GM20000 (cell line): ENCODE measurements at regions not wholly inside any gene's neighbourhood (a gene's known extent, or its start where the extent isn't known, plus 50 kb on each side); places are given as distances from the start of the nearest gene placed in this dataset.
"Not testable (repeated sequence)": the region's sequence is repeated elsewhere in the genome, so short reads cannot be mapped to it uniquely, and the experiment has no call there.

Experiments
- DNase-seq: peaks from one replicate; pipeline ENCODE4 v3.0.0; 2012; ENCODE audit warnings: low spot score
- TF ChIP-seq, protein P1 (sequence below): IDR thresholded peaks from 2 replicates; pipeline ENCODE4 v1.5.1; 2012; ENCODE audit warnings: mild to moderate bottlenecking, control low read depth; ENCODE audit errors: extremely low read depth, missing control alignments

DNA sequence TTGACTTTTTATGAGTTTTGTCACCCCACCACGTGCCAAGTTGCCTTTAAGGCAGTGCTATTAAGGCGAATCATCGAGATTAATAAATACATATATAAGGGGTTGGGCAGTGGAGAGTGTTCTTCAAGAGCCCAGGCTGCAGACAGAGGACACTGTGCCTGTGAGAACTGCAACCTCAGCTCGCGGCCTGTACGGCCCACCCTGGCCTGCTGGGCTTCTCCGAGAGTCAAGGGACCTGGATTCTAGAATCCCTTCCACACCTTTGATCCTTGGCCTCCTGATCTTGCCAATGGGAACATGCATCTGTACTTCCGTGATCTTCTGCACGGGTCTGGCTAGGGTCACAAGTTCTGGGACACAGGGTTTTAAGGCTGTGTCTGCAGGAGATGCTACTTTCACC lies 54.5 kb downstream of the IRX5 start:
- DNase-seq = no peak
- TF ChIP-seq, protein P1, sequence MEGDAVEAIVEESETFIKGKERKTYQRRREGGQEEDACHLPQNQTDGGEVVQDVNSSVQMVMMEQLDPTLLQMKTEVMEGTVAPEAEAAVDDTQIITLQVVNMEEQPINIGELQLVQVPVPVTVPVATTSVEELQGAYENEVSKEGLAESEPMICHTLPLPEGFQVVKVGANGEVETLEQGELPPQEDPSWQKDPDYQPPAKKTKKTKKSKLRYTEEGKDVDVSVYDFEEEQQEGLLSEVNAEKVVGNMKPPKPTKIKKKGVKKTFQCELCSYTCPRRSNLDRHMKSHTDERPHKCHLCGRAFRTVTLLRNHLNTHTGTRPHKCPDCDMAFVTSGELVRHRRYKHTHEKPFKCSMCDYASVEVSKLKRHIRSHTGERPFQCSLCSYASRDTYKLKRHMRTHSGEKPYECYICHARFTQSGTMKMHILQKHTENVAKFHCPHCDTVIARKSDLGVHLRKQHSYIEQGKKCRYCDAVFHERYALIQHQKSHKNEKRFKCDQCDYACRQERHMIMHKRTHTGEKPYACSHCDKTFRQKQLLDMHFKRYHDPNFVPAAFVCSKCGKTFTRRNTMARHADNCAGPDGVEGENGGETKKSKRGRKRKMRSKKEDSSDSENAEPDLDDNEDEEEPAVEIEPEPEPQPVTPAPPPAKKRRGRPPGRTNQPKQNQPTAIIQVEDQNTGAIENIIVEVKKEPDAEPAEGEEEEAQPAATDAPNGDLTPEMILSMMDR = no peak

DNA sequence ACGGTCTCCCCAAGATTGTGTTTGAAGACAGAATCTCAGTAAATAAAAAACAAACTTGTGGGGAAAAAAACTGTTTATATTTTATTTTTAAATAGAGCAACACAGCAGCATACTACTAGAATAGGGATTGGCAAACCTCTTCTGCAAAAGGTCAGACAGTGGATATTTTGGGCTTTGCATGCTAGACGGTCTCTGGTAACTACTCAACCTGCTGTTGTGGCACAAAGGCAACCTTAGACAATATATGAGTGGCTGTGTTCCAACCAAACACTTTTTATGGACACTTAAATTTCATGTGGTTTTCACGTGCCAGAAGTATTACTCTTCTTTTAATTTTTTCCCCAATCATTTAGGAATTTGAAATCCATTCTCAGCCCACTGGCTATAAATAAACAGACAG lies 55.0 kb downstream of the IRX5 start:
- TF ChIP-seq, protein P1 = no peak
- DNase-seq = no peak

DNA sequence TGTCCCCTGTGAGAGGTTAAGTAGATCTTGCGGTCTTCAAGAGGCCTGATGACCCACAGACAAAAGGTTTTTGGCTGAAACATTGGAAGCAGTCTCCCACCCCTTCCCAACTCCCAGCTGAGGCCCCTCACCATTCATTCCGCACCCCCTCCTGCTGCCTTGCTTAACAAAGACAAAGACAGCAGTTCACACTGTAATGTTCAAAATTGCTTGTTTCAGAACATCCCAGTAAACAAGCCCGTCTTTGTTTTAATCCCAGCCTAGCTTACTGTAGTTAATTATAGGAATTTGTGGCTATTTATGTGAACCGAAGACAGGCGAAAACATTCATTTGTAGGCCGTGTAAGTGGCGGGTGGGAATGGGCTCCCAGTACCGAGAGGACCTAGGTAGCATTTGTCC lies 55.7 kb downstream of the IRX5 start:
- TF ChIP-seq, protein P1 = no peak
- DNase-seq = no peak

DNA sequence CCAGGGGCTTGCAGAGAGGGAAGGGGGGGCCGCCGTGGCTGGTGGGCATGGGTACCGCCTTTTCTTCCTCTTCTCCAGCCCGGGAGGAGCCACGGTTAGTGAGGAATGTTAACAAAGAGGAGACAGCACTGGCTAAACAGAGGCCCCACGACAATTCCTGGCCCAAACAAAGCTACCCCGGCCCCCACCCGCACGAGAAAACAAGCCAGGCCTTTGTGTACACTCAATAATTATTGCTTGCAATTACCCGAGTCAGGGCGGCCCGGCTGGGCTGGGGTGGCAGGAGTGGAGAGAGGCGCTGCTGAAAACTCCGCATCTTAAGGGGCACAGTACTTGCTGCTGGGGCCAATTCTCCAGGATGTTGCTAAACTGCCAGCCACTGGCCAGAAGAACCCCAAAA lies 56.4 kb downstream of the IRX5 start:
- TF ChIP-seq, protein P1 = no peak
- DNase-seq = no peak

DNA sequence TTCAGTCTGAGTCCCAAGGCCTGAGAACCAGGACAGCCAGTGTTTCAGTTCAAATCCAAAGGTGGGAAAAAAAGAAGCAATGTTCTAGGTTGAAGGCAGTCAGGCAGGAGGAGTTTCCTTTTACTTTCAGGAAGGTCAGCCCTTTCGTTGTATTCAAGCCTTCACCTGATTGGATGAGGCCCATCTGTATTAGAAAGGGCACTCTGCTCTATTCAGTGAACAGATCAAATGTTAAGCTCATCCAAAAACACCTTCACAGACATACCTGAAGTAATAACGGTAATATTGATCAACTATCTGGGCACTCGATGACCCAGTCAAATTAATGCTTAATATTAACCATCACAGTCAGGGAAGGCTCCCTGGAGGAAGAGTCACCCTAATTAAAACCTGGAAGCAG lies 60.9 kb downstream of the IRX5 start:
- no peak for DNase-seq
- TF ChIP-seq, protein P1 = no peak

DNA sequence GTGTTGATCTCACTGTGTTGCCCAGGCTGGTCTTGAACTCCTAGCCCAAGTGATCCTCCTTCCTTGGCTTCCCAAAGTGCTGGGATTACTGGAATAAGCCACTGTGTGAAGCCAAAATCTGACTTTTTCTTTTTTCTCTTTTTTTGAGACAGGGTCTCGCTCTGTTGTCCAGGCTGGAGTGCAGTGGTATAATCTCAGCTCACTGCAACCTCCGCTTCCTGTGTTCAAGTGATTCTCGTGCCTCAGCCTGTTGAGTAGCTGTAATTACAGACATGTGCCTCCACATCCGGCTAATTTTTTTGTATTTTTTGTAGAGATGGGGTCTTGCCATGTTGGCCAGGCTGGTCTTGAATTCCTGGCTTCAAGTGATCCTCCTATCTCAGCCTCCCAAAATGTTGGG lies 61.3 kb downstream of the IRX5 start:
- not testable (repeated sequence) for DNase-seq

DNA sequence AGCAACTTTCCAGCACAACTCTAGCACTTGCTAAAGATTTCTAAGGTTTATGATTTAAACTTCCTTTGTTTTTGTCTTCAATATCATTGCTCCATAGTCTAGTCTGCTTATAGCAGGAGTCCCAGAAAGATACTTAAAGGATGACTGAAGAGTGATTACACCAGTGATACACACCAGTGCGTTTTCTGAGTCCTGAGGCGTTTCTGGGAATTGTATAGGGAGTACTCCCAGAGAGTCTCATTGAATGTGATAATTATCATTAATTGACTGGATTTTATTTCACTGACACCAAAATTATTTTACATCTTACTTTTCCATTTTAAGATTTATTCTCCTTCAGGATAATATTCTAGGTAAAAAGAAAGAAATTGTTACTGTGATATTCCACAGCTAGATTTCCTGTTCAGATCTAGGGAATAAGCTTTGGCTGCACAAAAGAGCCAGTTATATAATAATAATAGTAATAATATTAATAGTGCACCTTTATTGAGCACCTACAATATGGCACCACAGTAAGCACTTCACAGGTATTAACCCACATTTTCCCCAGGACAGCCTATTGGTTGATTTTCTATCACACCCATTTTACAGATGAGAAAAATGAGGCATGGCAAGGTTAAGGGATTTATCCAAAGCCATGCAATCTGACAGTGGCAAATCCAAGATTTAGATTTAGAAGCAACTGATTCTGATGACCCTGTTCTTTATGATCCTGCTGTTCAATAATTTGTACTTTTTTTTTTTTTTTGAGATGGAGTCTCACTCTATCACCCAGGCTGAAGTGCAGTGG lies 62.6 kb downstream of the IRX5 start:
- TF ChIP-seq, protein P1 = no peak
- no peak for DNase-seq

DNA sequence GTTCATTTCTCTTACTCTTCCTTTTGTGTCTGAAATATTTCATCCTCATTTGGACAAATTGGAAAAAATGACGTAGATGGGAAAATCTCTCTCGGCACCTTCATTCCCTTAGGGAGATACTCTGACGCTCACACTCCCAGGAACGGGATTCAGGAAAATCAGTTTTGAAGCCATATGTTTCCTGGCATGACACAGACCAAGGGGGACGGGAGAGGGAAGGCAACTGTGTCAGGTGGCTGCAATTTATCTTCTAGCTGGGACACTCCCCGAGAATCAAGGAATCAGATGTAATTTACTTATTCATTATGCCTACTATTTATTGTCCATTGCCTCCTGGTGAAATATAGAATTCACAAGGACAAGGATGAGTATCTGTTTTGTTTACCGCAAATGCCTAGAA lies 65.5 kb downstream of the IRX5 start:
- no peak for DNase-seq
- TF ChIP-seq, protein P1 = no peak
